HCT116 (cell line): ENCODE measurements at regions not wholly inside any gene's neighbourhood (a gene's known extent, or its start where the extent isn't known, plus 50 kb on each side); places are given as distances from the start of the nearest gene placed in this dataset.

ENCODE experiments used
- ATAC-seq: fragments of 200-7000 bp; cut with Tn5 transposase; 2 replicates; pipeline ENCODE4 v1.9.1; 2020; ENCODE audit warnings: mild to moderate bottlenecking, moderate library complexity
- BruUV-seq: library from RNA; stranded (reverse); fragments of 400-500 nt; replicated peaks from 2 replicates; lab custom pipeline; 2021; lab: Mats Ljungman, UMichigan
- CTCF ChIA-PET: fragments of 300-600 bp; sonication (Branson Sonifier 250); formaldehyde crosslinking; loops from one replicate; lab custom pipeline; 2021; ENCODE audit warnings: antibody characterized with exemption; lab: Charles Lee
- POLR2A ChIA-PET: fragments of 300-600, 350-600 bp; sonication (Branson Sonifier 250); formaldehyde crosslinking; loops from one replicate; lab custom pipeline; 2021; ENCODE audit warnings: antibody characterized with exemption; lab: Charles Lee
- RAD21 ChIA-PET, 2 experiments: fragments of 300-600 bp; sonication (Branson Sonifier 250); formaldehyde crosslinking; loops; one replicate each; lab custom pipeline; 2023; ENCODE audit warnings: low total read pairs in 2 of 2; ENCODE audit not compliant: uncharacterized antibody in 2 of 2, unreplicated experiment in 2 of 2, low non-redundant PET in 1 of 2; lab: Charles Lee
- DNase-seq: peaks from one replicate; pipeline ENCODE4 v3.0.0-alpha.2; 2010; ENCODE audit warnings: low read depth, low spot score
- H2AFZ ChIP-seq: fragments of 200-600 bp; shearing (Covaris generic), sonication (generic); 2 replicates; pipeline ENCODE4 v1.6.1; 2017; ENCODE audit warnings: low read depth, mixed run types, mixed read lengths, antibody characterized with exemption, low read length; ENCODE audit not compliant: poor library complexity, severe bottlenecking
- H3K27ac ChIP-seq: 2 replicates; pipeline ENCODE4 v1.5.1; 2012; ENCODE audit warnings: low read depth, low read length
- H3K27me3 ChIP-seq: fragments of 200-600 bp; sonication (generic); 2 replicates; pipeline ENCODE4 v1.6.1; 2016; ENCODE audit warnings: mixed run types, low read length, mixed read lengths; ENCODE audit not compliant: insufficient read depth
- H3K36me3 ChIP-seq, 2 experiments: fragments of 200-500 bp in 1 of 2; fragments of 200-600 bp in 1 of 2; sonication (Bioruptor generic) in 1 of 2; sonication (generic) in 1 of 2; 2 replicates each; pipeline versions ENCODE4 v1.5.1 to v1.6.1; 2014 to 2016; ENCODE audit warnings: low read length in 2 of 2, inconsistent platforms in 1 of 2, mixed read lengths in 1 of 2, mixed run types in 1 of 2; ENCODE audit not compliant: insufficient read depth in 2 of 2, control insufficient read depth in 1 of 2
- H3K4me1 ChIP-seq, 2 experiments: fragments of 200-600 bp in 1 of 2; sonication (generic) in 1 of 2; 2 replicates each; pipeline versions ENCODE4 v1.5.1 to v1.6.1; 2012 to 2017; ENCODE audit warnings: low read length in 2 of 2, inconsistent platforms in 1 of 2, mild to moderate bottlenecking in 1 of 2, mixed read lengths in 1 of 2, mixed run types in 1 of 2, moderate library complexity in 1 of 2; ENCODE audit not compliant: insufficient read depth in 2 of 2, control insufficient read depth in 1 of 2
- H3K4me2 ChIP-seq: fragments of 200-600 bp; sonication (generic); 2 replicates; pipeline ENCODE4 v1.6.1; 2017; ENCODE audit warnings: mixed run types, low read length, mixed read lengths
- H3K4me3 ChIP-seq, 2 experiments: fragments of 200-600 bp in 1 of 2; sonication (generic) in 1 of 2; replicated peaks in 1 of 2; 2 replicates each; pipeline ENCODE4 v1.5.1; 2011 to 2016; ENCODE audit warnings: low read length in 2 of 2, control low read depth in 1 of 2, low read depth in 1 of 2, mild to moderate bottlenecking in 1 of 2, mixed read lengths in 1 of 2, mixed run types in 1 of 2
- H3K79me2 ChIP-seq: fragments of 200-600 bp; sonication (generic); 2 replicates; pipeline ENCODE4 v1.6.1; 2017; ENCODE audit warnings: mild to moderate bottlenecking, mixed run types, low read length, moderate library complexity, mixed read lengths; ENCODE audit not compliant: insufficient read depth
- H3K9ac ChIP-seq: fragments of 200-600 bp; sonication (generic); 2 replicates; pipeline ENCODE4 v1.6.1; 2016; ENCODE audit warnings: low read length, mixed read lengths
- H3K9me2 ChIP-seq: fragments of 200-600 bp; sonication (generic), shearing (Covaris generic); 2 replicates; pipeline ENCODE4 v1.6.1; 2017; ENCODE audit warnings: mixed run types, mild to moderate bottlenecking, moderate library complexity; ENCODE audit not compliant: insufficient read depth
- H3K9me3 ChIP-seq, 2 experiments: fragments of 200-500 bp in 1 of 2; fragments of 200-600 bp in 1 of 2; sonication (Bioruptor generic) in 1 of 2; sonication (generic) in 1 of 2; 2 replicates each; pipeline ENCODE4 v1.6.1; 2014 to 2017; ENCODE audit warnings: low read length in 2 of 2, mixed read lengths in 2 of 2, inconsistent platforms in 1 of 2, low read depth in 1 of 2, mild to moderate bottlenecking in 1 of 2, mixed run types in 1 of 2, moderate library complexity in 1 of 2; ENCODE audit not compliant: control insufficient read depth in 1 of 2, insufficient read depth in 1 of 2
- H4K20me1 ChIP-seq: fragments of 200-600 bp; sonication (generic), shearing (Covaris generic); 2 replicates; pipeline ENCODE4 v1.6.1; 2017; ENCODE audit warnings: mixed run types, mild to moderate bottlenecking, moderate library complexity; ENCODE audit not compliant: insufficient read depth
- CBX3 ChIP-seq: IDR thresholded peaks from 2 replicates; pipeline ENCODE4 v1.6.1; 2012; ENCODE audit warnings: low read depth
- CEBPB ChIP-seq: IDR thresholded peaks from 2 replicates; pipeline ENCODE4 v1.6.1; 2012; ENCODE audit warnings: low read depth
- EGR1 ChIP-seq: IDR thresholded peaks from 2 replicates; pipeline ENCODE4 v1.6.1; 2012; ENCODE audit warnings: low read depth
- ELF1 ChIP-seq: IDR thresholded peaks from 2 replicates; pipeline ENCODE4 v1.6.1; 2012; ENCODE audit warnings: low read depth, borderline replicate concordance
- EZH2 ChIP-seq: fragments of 200-600 bp; sonication (generic); IDR thresholded peaks from 2 replicates; pipeline ENCODE4 v1.6.1; 2017; ENCODE audit warnings: antibody characterized with exemption, mixed run types
- EZH2phosphoT487 ChIP-seq: fragments of 200-600 bp; IDR thresholded peaks from 2 replicates; pipeline ENCODE4 v1.6.1; 2018; ENCODE audit warnings: antibody characterized with exemption, borderline replicate concordance
- FOSL1 ChIP-seq: IDR thresholded peaks from 2 replicates; pipeline ENCODE4 v1.6.1; 2012; ENCODE audit warnings: low read depth
- JUND ChIP-seq: IDR thresholded peaks from 2 replicates; pipeline ENCODE4 v1.6.1; 2012
- POLR2AphosphoS5 ChIP-seq: IDR thresholded peaks from 2 replicates; pipeline ENCODE4 v1.6.1; 2011; ENCODE audit warnings: mild to moderate bottlenecking, low read depth, low read length, moderate library complexity
- SRF ChIP-seq: IDR thresholded peaks from 2 replicates; pipeline ENCODE4 v1.6.1; 2012; ENCODE audit warnings: low read depth
- TCF7L2 ChIP-seq: IDR thresholded peaks from 2 replicates; pipeline ENCODE4 v1.7.0; 2011; ENCODE audit warnings: borderline replicate concordance, inconsistent platforms; ENCODE audit not compliant: insufficient read depth, insufficient read length; ENCODE audit errors: extremely low read depth
- ZFX ChIP-seq: fragments of 450-650 bp; IDR thresholded peaks from 2 replicates; pipeline ENCODE4 v1.6.1; 2017
- ZNF274 ChIP-seq: fragments of 200-500 bp; sonication (Bioruptor generic); IDR thresholded peaks from 2 replicates; pipeline ENCODE4 v1.6.1; 2014; ENCODE audit warnings: mild to moderate bottlenecking, low read depth, low read length, inconsistent platforms
- intact Hi-C: fragments of 100-400 bp; cut with micrococcal nuclease; formaldehyde crosslinking; loops from 2 replicates; pipeline ENCODE4 v1.10.0; 2022
- TF ChIP-seq, protein P1 (sequence below): IDR thresholded peaks from 2 replicates; pipeline ENCODE4 v1.6.1; 2012; ENCODE audit warnings: low read depth
- TF ChIP-seq, protein P2 (sequence below): IDR thresholded peaks from 2 replicates; pipeline ENCODE4 v1.6.1; 2011; ENCODE audit warnings: mild to moderate bottlenecking, low read length, moderate library complexity; ENCODE audit not compliant: insufficient replicate concordance; ENCODE audit errors: extremely low read depth
- TF ChIP-seq, protein P3 (sequence below), 3 experiments: fragments of 200-600 bp in 1 of 3; sonication (generic) in 1 of 3; IDR thresholded peaks in 2 of 3; conservative IDR thresholded peaks in 1 of 3; 2 replicates each; pipeline ENCODE4 v1.5.1; 2012 to 2017; ENCODE audit warnings: low read depth in 2 of 3, low read length in 2 of 3, antibody characterized with exemption in 1 of 3, borderline replicate concordance in 1 of 3, control low read depth in 1 of 3, mild to moderate bottlenecking in 1 of 3, mixed read lengths in 1 of 3, mixed run types in 1 of 3, moderate library complexity in 1 of 3; ENCODE audit not compliant: insufficient read depth in 1 of 3
- TF ChIP-seq, protein P4 (sequence below): IDR thresholded peaks from 2 replicates; pipeline ENCODE4 v1.6.1; 2012
- TF ChIP-seq, protein P5 (sequence below): IDR thresholded peaks from 2 replicates; pipeline ENCODE4 v1.6.1; 2012

DNA sequence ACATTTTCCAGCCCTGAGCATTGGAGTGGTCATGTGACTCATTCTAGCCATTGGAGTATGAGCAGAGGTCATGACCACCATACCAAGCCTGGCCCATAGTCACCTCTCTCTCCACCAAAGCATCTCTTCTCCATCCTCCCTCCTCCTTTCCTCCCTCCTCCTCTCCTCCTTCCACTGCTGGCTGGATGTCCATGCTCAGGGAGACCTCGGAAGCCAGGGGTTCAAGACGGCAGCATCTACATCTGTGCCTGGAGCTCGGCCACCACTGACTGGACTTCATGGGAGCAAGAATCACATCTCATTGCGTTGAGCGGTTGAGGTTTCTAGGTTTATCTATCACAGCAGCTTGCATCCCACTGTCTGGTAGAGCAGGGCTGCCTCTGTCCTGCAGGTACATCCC is 252.4 kb downstream of the NDUFA10 start:
- ChIA-PET CTCF (no interaction called here), POLR2A (no interaction called here)
- H3K27ac ChIP-seq = no peak overlapping the region
- H4K20me1 ChIP-seq = no peaks in the 10 kb centered on the region
- H2AFZ ChIP-seq = no peak overlapping the region
- no peaks in the 10 kb centered on the region for H3K36me3 ChIP-seq
- DNase-seq (no peak), ATAC-seq (no peak)
- H3K79me2 ChIP-seq = no peaks in the 10 kb centered on the region
- no TSS peak for BruUV-seq
- H3K9ac ChIP-seq = no peak overlapping the region
- no peaks in the 10 kb centered on the region for H3K9me2 ChIP-seq
- peaks cover 4 to 6% of the 10 kb centered on the region in 2 experiments; a peak in 2 of 4 replicates for H3K9me3 ChIP-seq
- H3K4me2 ChIP-seq = no peak overlapping the region
- TF ChIP-seq EGR1 (no peak), FOSL1 (no peak), JUND (no peak), ZFX (no peak), ZNF274 (no peak), ELF1 (no peak), CBX3 (no peak), EZH2phosphoT487 (no peak), SRF (no peak), CEBPB (no peak), EZH2 (no peak), TCF7L2 (no peak), POLR2AphosphoS5 (no peak)
- TF ChIP-seq, protein P1, sequence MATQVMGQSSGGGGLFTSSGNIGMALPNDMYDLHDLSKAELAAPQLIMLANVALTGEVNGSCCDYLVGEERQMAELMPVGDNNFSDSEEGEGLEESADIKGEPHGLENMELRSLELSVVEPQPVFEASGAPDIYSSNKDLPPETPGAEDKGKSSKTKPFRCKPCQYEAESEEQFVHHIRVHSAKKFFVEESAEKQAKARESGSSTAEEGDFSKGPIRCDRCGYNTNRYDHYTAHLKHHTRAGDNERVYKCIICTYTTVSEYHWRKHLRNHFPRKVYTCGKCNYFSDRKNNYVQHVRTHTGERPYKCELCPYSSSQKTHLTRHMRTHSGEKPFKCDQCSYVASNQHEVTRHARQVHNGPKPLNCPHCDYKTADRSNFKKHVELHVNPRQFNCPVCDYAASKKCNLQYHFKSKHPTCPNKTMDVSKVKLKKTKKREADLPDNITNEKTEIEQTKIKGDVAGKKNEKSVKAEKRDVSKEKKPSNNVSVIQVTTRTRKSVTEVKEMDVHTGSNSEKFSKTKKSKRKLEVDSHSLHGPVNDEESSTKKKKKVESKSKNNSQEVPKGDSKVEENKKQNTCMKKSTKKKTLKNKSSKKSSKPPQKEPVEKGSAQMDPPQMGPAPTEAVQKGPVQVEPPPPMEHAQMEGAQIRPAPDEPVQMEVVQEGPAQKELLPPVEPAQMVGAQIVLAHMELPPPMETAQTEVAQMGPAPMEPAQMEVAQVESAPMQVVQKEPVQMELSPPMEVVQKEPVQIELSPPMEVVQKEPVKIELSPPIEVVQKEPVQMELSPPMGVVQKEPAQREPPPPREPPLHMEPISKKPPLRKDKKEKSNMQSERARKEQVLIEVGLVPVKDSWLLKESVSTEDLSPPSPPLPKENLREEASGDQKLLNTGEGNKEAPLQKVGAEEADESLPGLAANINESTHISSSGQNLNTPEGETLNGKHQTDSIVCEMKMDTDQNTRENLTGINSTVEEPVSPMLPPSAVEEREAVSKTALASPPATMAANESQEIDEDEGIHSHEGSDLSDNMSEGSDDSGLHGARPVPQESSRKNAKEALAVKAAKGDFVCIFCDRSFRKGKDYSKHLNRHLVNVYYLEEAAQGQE = no peak
- TF ChIP-seq, protein P2, sequence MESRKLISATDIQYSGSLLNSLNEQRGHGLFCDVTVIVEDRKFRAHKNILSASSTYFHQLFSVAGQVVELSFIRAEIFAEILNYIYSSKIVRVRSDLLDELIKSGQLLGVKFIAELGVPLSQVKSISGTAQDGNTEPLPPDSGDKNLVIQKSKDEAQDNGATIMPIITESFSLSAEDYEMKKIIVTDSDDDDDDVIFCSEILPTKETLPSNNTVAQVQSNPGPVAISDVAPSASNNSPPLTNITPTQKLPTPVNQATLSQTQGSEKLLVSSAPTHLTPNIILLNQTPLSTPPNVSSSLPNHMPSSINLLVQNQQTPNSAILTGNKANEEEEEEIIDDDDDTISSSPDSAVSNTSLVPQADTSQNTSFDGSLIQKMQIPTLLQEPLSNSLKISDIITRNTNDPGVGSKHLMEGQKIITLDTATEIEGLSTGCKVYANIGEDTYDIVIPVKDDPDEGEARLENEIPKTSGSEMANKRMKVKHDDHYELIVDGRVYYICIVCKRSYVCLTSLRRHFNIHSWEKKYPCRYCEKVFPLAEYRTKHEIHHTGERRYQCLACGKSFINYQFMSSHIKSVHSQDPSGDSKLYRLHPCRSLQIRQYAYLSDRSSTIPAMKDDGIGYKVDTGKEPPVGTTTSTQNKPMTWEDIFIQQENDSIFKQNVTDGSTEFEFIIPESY = no peak
- TF ChIP-seq, protein P3, sequence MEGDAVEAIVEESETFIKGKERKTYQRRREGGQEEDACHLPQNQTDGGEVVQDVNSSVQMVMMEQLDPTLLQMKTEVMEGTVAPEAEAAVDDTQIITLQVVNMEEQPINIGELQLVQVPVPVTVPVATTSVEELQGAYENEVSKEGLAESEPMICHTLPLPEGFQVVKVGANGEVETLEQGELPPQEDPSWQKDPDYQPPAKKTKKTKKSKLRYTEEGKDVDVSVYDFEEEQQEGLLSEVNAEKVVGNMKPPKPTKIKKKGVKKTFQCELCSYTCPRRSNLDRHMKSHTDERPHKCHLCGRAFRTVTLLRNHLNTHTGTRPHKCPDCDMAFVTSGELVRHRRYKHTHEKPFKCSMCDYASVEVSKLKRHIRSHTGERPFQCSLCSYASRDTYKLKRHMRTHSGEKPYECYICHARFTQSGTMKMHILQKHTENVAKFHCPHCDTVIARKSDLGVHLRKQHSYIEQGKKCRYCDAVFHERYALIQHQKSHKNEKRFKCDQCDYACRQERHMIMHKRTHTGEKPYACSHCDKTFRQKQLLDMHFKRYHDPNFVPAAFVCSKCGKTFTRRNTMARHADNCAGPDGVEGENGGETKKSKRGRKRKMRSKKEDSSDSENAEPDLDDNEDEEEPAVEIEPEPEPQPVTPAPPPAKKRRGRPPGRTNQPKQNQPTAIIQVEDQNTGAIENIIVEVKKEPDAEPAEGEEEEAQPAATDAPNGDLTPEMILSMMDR (IDR thresholded peaks at IDR 0.05 in 2 of 3, conservative IDR thresholded peaks at IDR 0.05 in 1 of 3; ENCODE audit: borderline replicate concordance in 1 of 3, insufficient read depth in 1 of 3, low read depth in 2 of 3, low read length in 2 of 3) = no peak
- TF ChIP-seq, protein P4, sequence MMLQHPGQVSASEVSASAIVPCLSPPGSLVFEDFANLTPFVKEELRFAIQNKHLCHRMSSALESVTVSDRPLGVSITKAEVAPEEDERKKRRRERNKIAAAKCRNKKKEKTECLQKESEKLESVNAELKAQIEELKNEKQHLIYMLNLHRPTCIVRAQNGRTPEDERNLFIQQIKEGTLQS = no peak
- TF ChIP-seq, protein P5, sequence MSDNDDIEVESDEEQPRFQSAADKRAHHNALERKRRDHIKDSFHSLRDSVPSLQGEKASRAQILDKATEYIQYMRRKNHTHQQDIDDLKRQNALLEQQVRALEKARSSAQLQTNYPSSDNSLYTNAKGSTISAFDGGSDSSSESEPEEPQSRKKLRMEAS = no peak
- TF ChIP-seq, all 23 proteins: peak for 0
- Histone ChIP-seq H3K27me3 (peaks cover 37% of the 10 kb centered on the region; the same call in 1 of the 2 replicates), H3K4me3 (no peak overlapping the region), H3K4me1 (no peaks in the 10 kb centered on the region)
- intact Hi-C loops = no loop called here
- RAD21 ChIA-PET = no interaction called here
